Fibroblast of the aortic adventitia (primary cell): ENCODE measurements at regions not wholly inside any gene's neighbourhood (a gene's known extent, or its start where the extent isn't known, plus 50 kb on each side); places are given as distances from the start of the nearest gene placed in this dataset.

ENCODE experiments used
- DNase-seq: peaks from one replicate; pipeline ENCODE4 v3.0.0-alpha.2; 2010; ENCODE audit warnings: low read depth
- H3K4me3 ChIP-seq: 2 replicates; pipeline ENCODE4 v1.5.1; 2011; ENCODE audit warnings: low read depth, mild to moderate bottlenecking, control low read depth, low read length, moderate library complexity
- TF ChIP-seq, protein P1 (sequence below): IDR thresholded peaks from 2 replicates; pipeline ENCODE4 v1.5.1; 2011; ENCODE audit warnings: mild to moderate bottlenecking, low read length, control low read depth, inconsistent platforms; ENCODE audit not compliant: insufficient read depth

DNA sequence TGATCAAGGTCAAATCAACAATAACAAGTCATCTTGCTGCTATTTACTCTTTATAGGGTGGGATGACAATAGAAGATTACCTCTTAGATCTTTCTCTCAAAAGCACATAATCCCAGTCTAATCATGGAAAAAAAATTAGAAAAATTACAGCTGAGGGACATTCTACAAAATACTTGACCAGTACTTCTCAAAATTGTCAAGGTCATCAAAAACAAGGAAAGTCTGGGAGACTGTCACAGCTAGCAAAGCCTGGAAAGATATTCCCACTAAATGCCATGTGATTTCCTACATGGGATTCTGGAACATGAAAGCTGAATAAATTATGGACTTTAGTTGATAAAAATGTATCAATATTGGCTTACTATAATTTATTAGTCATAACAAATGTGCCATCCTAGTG is 276.2 kb downstream of the RNF144A start:
- no peak for DNase-seq
- H3K4me3 ChIP-seq = no peak overlapping the region
- TF ChIP-seq, protein P1, sequence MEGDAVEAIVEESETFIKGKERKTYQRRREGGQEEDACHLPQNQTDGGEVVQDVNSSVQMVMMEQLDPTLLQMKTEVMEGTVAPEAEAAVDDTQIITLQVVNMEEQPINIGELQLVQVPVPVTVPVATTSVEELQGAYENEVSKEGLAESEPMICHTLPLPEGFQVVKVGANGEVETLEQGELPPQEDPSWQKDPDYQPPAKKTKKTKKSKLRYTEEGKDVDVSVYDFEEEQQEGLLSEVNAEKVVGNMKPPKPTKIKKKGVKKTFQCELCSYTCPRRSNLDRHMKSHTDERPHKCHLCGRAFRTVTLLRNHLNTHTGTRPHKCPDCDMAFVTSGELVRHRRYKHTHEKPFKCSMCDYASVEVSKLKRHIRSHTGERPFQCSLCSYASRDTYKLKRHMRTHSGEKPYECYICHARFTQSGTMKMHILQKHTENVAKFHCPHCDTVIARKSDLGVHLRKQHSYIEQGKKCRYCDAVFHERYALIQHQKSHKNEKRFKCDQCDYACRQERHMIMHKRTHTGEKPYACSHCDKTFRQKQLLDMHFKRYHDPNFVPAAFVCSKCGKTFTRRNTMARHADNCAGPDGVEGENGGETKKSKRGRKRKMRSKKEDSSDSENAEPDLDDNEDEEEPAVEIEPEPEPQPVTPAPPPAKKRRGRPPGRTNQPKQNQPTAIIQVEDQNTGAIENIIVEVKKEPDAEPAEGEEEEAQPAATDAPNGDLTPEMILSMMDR = no peak

DNA sequence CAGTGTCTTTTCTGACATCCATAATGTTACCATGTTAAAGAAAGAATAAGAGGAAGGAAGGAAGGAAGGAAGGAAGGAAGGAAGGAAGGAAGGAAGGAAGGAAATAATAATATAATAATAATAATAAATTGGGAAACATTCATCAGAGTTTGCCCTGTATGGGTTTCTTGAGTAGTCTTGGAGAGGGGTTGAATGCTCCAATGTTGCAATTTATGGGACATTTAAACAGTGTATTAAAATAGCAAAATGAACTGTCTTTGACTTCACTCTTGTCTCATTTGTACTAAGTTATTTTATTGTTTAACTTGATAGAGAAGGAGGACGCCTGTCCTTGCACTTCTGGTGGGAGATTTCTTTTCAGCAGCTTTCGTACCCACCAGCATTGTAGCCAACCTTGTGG is 277.7 kb downstream of the RNF144A start:
- no peak overlapping the region for H3K4me3 ChIP-seq
- TF ChIP-seq, protein P1 = no peak

DNA sequence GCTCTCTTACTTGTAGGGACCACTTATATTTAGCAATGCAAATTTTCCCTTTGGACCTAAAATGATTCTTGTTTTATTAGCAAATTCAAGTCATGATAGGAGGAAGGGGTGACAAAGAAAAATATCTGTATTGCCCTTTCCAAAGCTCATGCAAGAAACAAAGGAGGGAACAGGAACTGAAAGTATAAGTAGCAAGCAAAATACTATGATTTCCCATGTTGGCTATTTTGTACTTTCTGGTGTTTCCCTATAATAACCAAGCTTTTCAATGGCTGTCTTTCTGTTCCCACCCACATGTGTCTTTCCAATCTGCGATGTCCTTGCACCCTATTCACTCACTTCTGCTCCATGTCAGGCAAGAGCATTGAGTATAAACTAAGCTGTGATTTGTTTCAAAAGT is 279.7 kb downstream of the RNF144A start:
- H3K4me3 ChIP-seq = no peak overlapping the region
- TF ChIP-seq, protein P1 = no peak
- DNase-seq = no peak

More for the DNA sequence above, 277.7 kb downstream of the RNF144A start:
- DNase-seq = no peak

DNA sequence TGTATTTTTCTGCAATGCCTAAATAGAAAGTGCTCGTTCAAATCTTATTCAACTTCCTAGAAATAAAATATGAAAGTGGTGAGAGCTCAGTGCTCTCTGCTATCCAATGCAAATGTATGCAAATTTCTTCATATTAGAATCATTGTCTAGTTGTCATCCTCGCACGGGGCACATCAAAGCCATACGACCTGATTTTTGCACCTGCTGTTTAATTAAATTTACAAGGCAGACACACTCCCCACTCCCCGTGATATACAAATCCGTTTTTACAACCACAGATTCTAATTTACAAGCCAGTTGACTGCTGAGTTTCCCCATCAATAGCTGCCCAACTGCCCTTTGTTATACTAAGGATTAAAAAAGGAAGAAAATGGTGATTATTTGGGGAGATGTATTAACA is 284.6 kb downstream of the RNF144A start:
- TF ChIP-seq, protein P1 = no peak
- DNase-seq = no peak
- H3K4me3 ChIP-seq = no peak overlapping the region

DNA sequence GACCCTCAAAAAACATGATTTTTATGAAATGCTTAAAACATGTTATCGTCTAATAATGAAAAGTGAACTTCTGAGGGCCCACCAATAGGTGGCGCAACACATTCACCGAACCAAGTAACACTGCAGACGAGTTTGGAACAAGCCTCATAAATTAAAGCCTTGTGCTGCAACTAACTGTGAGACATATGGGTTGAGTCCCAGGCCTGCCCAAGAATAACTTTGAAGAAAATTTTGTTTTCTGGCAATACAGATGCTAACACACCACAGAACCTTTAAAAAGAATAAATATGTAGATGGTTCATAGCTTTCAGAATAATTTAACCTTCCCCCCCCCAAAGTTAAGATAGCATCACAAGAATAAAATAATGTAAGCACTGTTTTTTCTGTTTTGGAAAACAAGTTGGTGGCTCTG is 285.9 kb downstream of the RNF144A start:
- TF ChIP-seq, protein P1 = peak; percentile 93
- peak; percentile 76 for DNase-seq
- H3K4me3 ChIP-seq = no peak overlapping the region

DNA sequence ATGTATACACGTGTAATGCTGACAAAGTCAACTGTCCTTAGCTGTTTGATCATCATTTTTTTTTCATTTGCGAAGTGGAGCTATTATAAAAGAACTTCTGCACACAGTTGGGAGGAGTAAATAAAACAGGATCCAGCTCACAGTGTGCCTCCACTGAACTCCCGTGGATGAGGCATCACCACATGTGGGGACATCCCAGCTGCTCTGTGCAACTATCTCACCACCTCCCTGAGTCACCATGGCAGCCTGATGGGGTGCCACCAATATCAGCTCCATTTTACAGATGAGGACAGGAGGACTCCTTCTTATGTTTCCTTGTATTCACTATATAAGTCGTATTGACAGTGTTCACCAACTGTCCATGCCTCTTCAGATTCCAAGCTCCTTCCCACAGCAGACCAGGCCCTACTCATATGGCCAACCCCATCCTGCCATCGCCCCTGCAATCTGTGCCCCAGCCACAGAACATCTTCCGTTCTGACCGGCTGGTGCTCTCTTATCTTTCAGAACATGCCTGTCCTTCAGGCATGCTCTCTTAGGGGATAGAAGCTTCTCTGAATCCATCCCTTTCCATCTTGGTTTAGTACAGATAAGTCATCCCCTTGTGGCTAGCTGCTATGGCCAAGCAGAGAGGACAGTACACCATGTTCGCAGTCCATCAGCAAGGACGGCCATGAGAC is 288.1 kb downstream of the RNF144A start:
- no peak overlapping the region for H3K4me3 ChIP-seq
- no peak for DNase-seq
- TF ChIP-seq, protein P1 = no peak

DNA sequence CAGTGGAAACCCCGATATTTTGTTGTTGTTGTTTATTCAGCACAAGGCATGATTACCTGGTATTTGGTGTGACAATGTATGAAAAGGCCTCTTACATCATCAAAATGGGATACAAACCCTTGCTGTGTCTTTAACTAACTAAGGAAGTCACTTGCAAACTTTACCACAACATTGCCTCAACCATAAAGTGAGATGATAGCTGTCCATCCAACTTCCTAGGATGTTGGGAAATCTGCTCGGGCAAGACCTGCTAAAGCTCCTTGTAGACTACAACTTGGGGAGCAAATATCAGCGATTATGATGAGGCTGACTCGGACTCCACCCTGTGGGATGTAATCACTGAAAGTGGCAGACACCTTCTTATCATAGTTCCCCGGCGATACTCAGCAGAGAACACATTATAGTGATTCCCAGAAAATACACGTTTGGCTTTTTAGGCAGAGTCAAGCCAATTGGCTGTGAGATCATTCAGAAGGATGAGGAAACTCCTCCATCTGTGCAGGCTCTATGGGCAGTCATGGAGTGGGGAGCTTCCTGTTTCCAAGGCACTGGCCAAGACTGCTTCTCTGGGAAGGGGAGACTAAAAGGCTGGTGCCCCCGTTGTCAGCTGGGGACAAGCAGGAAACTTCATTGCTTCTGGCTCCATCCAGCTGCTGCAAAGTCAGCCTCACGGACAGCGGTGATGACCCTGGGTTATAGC is 289.0 kb downstream of the RNF144A start:
- DNase-seq = no peak
- no peak overlapping the region for H3K4me3 ChIP-seq
- TF ChIP-seq, protein P1 = no peak
